IPS-15b (cell line): ENCODE measurements at regions not wholly inside any gene's neighbourhood (a gene's known extent, or its start where the extent isn't known, plus 50 kb on each side); places are given as distances from the start of the nearest gene placed in this dataset.

Source experiments
- H3K27me3 ChIP-seq: one replicate; pipeline ENCODE4 v1.6.1; 2013; ENCODE audit warnings: low read length; ENCODE audit not compliant: control insufficient read depth, insufficient read depth
- H3K36me3 ChIP-seq: one replicate; pipeline ENCODE4 v1.6.1; 2013; ENCODE audit warnings: low read length; ENCODE audit not compliant: control insufficient read depth, insufficient read depth
- H3K4me1 ChIP-seq: one replicate; pipeline ENCODE4 v1.6.1; 2013; ENCODE audit warnings: mild to moderate bottlenecking, low read length; ENCODE audit not compliant: control insufficient read depth, insufficient read depth
- H3K4me3 ChIP-seq: one replicate; pipeline ENCODE4 v1.5.1; 2013; ENCODE audit warnings: low read depth, low read length
- H3K9ac ChIP-seq: one replicate; pipeline ENCODE4 v1.6.1; 2013; ENCODE audit warnings: low read depth, mild to moderate bottlenecking, low read length
- H3K9me3 ChIP-seq: one replicate; pipeline ENCODE4 v1.6.1; 2013; ENCODE audit warnings: mild to moderate bottlenecking, low read length; ENCODE audit not compliant: control insufficient read depth, insufficient read depth

- H3K9me3 ChIP-seq = no peaks in the 10 kb centered on the region
- no peaks in the 10 kb centered on the region for H3K4me1 ChIP-seq
- no peaks in the 10 kb centered on the region for H3K36me3 ChIP-seq
- H3K27me3 ChIP-seq = no peaks in the 10 kb centered on the region
- H3K9ac ChIP-seq = no peak overlapping the region
- no peak overlapping the region for H3K4me3 ChIP-seq
Measured at GRCh38 chr4:14607001-14607400, 395.3 kb upstream of the CPEB2 start.

- Histone ChIP-seq H3K4me1 (no peaks in the 10 kb centered on the region), H3K9ac (no peak overlapping the region), H3K36me3 (no peaks in the 10 kb centered on the region), H3K9me3 (no peaks in the 10 kb centered on the region), H3K27me3 (no peaks in the 10 kb centered on the region), H3K4me3 (no peak overlapping the region)
Measured at GRCh38 chr4:14607578-14607977, 394.7 kb upstream of the CPEB2 start.

GRCh38 chr4:14608630-14609029, 393.7 kb upstream of the CPEB2 start:
- no peaks in the 10 kb centered on the region for H3K27me3 ChIP-seq
- no peaks in the 10 kb centered on the region for H3K4me1 ChIP-seq
- no peak overlapping the region for H3K9ac ChIP-seq
- H3K4me3 ChIP-seq = no peak overlapping the region
- no peaks in the 10 kb centered on the region for H3K9me3 ChIP-seq
- no peaks in the 10 kb centered on the region for H3K36me3 ChIP-seq

GRCh38 chr4:14614840-14615239, 387.4 kb upstream of the CPEB2 start:
- H3K9ac ChIP-seq = no peak overlapping the region
- H3K4me1 ChIP-seq = no peaks in the 10 kb centered on the region
- no peaks in the 10 kb centered on the region for H3K9me3 ChIP-seq
- no peaks in the 10 kb centered on the region for H3K27me3 ChIP-seq
- H3K4me3 ChIP-seq = no peak overlapping the region
- no peaks in the 10 kb centered on the region for H3K36me3 ChIP-seq

- Histone ChIP-seq H3K4me1 (peaks cover 6% of the 10 kb centered on the region), H3K27me3 (no peaks in the 10 kb centered on the region), H3K36me3 (no peaks in the 10 kb centered on the region), H3K9me3 (no peaks in the 10 kb centered on the region), H3K4me3 (no peak overlapping the region), H3K9ac (no peak overlapping the region)
Measured at GRCh38 chr4:14615671-14616070, 386.6 kb upstream of the CPEB2 start.

GRCh38 chr4:14620567-14621141, 381.6 kb upstream of the CPEB2 start:
- peaks cover 13% of the 10 kb centered on the region for H3K4me1 ChIP-seq
- H3K9ac ChIP-seq = no peak overlapping the region
- no peaks in the 10 kb centered on the region for H3K36me3 ChIP-seq
- no peak overlapping the region for H3K4me3 ChIP-seq
- H3K9me3 ChIP-seq = no peaks in the 10 kb centered on the region
- H3K27me3 ChIP-seq = no peaks in the 10 kb centered on the region

GRCh38 chr4:14621731-14622463, 380.4 kb upstream of the CPEB2 start:
- Histone ChIP-seq H3K9me3 (no peaks in the 10 kb centered on the region), H3K27me3 (no peaks in the 10 kb centered on the region), H3K4me3 (no peak overlapping the region), H3K9ac (no peak overlapping the region), H3K36me3 (no peaks in the 10 kb centered on the region), H3K4me1 (peaks cover 13% of the 10 kb centered on the region)

- Histone ChIP-seq H3K9me3 (no peaks in the 10 kb centered on the region), H3K4me3 (no peak overlapping the region), H3K27me3 (no peaks in the 10 kb centered on the region), H3K4me1 (peaks cover under 1% of the 10 kb centered on the region), H3K36me3 (no peaks in the 10 kb centered on the region), H3K9ac (no peak overlapping the region)
Measured at GRCh38 chr4:14627038-14627437, 375.2 kb upstream of the CPEB2 start.

- H3K9ac ChIP-seq = no peak overlapping the region
- H3K36me3 ChIP-seq = no peaks in the 10 kb centered on the region
- H3K27me3 ChIP-seq = no peaks in the 10 kb centered on the region
- H3K9me3 ChIP-seq = peaks cover 2% of the 10 kb centered on the region
- no peaks in the 10 kb centered on the region for H3K4me1 ChIP-seq
- no peak overlapping the region for H3K4me3 ChIP-seq
Measured at GRCh38 chr4:14631806-14632440, 370.4 kb upstream of the CPEB2 start.

- Histone ChIP-seq H3K4me3 (no peak overlapping the region), H3K9me3 (peaks cover 2% of the 10 kb centered on the region), H3K9ac (no peak overlapping the region), H3K36me3 (no peaks in the 10 kb centered on the region), H3K4me1 (no peaks in the 10 kb centered on the region), H3K27me3 (no peaks in the 10 kb centered on the region)
Measured at GRCh38 chr4:14636563-14636962, 365.7 kb upstream of the CPEB2 start.

- Histone ChIP-seq H3K36me3 (no peaks in the 10 kb centered on the region), H3K4me1 (no peaks in the 10 kb centered on the region), H3K27me3 (no peaks in the 10 kb centered on the region), H3K9me3 (no peaks in the 10 kb centered on the region), H3K9ac (no peak overlapping the region), H3K4me3 (no peak overlapping the region)
Measured at GRCh38 chr4:14640476-14640875, 361.8 kb upstream of the CPEB2 start.

- Histone ChIP-seq H3K4me1 (no peaks in the 10 kb centered on the region), H3K4me3 (no peak overlapping the region), H3K9me3 (no peaks in the 10 kb centered on the region), H3K9ac (no peak overlapping the region), H3K36me3 (no peaks in the 10 kb centered on the region), H3K27me3 (no peaks in the 10 kb centered on the region)
Measured at GRCh38 chr4:14641871-14642270, 360.4 kb upstream of the CPEB2 start.
